Psoas muscle (tissue), 7 donors: ENCODE measurements at regions not wholly inside any gene's neighbourhood (a gene's known extent, or its start where the extent isn't known, plus 50 kb on each side); places are given as distances from the start of the nearest gene placed in this dataset.

Source experiments
- ATAC-seq, 4 donors: fragments of 200-7000 bp; cut with Tn5 transposase; one replicate each; pipeline ENCODE4 v1.9.1; 2020; ENCODE audit warnings: moderate library complexity in 3 of 4, mild to moderate bottlenecking in 2 of 4
- DNase-seq, 2 donors: peaks; one replicate each; pipeline ENCODE4 v3.0.0-alpha.2; 2020
- H3K27ac ChIP-seq: fragments of 200-600 bp; one replicate; pipeline ENCODE4 v1.8.0; 2022
- H3K27me3 ChIP-seq, 3 donors: fragments of 200-600 bp in 1 of 3; one replicate each; pipeline versions ENCODE4 v1.6.1 to v1.8.0; 2013 to 2022; ENCODE audit warnings: low read length in 2 of 3, mild to moderate bottlenecking in 2 of 3, moderate library complexity in 1 of 3; ENCODE audit not compliant: insufficient read depth in 3 of 3
- H3K36me3 ChIP-seq, 2 donors: fragments of 200-600 bp in 1 of 2; one replicate each; pipeline versions ENCODE4 v1.6.1 to v1.8.0; 2013 to 2022; ENCODE audit warnings: low read depth in 1 of 2, mild to moderate bottlenecking in 1 of 2, moderate library complexity in 1 of 2; ENCODE audit not compliant: insufficient read depth in 1 of 2
- H3K4me1 ChIP-seq: fragments of 200-600 bp; one replicate; pipeline ENCODE4 v1.8.0; 2022
- H3K4me3 ChIP-seq: fragments of 200-600 bp; one replicate; pipeline ENCODE4 v1.8.0; 2022; ENCODE audit warnings: mild to moderate bottlenecking
- H3K9me3 ChIP-seq: fragments of 200-600 bp; one replicate; pipeline ENCODE4 v1.8.0; 2022
- WGBS, 3 donors: extraction: QIAGEN DNeasy Blood & Tissue Kit; methylation state at CpG; one replicate each; pipeline versions ENCODE4 v1.1.6 to v1.1.7; 2013; 5-methylcytosine and 5-hydroxymethylcytosine counted together
- intact Hi-C, 2 donors: fragments of 100-400 bp; cut with DNase I; formaldehyde crosslinking; loops; one replicate each; pipeline versions ENCODE4 v1.11.0 to v1.14.2; 2022
- TF ChIP-seq, protein P1 (sequence below): fragments of 200-600 bp; IDR thresholded peaks from one replicate; pipeline ENCODE4 v1.8.0; 2022; ENCODE audit warnings: antibody characterized with exemption
- donor health status: healthy with polysubstance abuse.
- donor health status: DM: no; HTN: no; CAD: no; lungs with moderate emphysema.
- donor health status: Bipolar disorder and iron deficiency.
- donor health status: healthy.
- donor health status: DM: yes; HTN: yes; CAD: no.
- donor health status: DM: no; HTN: no; CAD: no.
- donor health status: DM: yes; HTN: yes; CAD: no.

DNA sequence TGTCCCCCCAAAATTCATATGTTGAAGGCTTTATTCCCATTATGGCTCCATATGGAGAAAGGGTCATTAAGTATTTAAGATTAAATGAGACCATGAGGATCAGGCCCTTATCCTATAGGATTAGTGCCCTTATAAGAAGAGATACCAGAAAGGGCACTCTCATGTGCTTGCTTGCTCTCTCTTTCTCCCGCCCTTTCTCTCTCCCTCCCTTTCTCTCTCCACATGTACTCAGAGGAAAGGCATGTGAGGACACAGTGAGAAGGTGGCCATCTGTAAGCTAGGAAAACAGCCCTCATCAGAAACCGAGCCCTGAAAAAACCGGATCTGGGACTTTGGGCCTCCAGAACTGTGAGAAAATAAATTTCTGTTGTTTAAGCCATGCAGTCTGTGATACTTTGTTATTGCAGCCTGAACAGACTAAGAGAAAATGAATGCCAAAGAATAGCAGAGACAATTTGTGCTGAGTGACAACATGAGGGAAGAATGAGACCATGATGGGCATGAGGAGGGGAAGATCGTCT lies 300.0 kb upstream of the SLC39A10 start:
- Histone ChIP-seq H3K36me3 (no peaks in the 10 kb centered on the region), H3K4me3 (no peak overlapping the region), H3K27me3 (no peaks in the 10 kb centered on the region), H3K9me3 (no peaks in the 10 kb centered on the region), H3K4me1 (no peaks in the 10 kb centered on the region), H3K27ac (no peak overlapping the region)
- ATAC-seq (no peak), DNase-seq (no peak)
- WGBS, 3 donors, result 82 to 96% (median 90%) methylated on average over 4 of the region's 4 CpGs
- intact Hi-C loops, result no loop called here
- TF ChIP-seq, protein P1, sequence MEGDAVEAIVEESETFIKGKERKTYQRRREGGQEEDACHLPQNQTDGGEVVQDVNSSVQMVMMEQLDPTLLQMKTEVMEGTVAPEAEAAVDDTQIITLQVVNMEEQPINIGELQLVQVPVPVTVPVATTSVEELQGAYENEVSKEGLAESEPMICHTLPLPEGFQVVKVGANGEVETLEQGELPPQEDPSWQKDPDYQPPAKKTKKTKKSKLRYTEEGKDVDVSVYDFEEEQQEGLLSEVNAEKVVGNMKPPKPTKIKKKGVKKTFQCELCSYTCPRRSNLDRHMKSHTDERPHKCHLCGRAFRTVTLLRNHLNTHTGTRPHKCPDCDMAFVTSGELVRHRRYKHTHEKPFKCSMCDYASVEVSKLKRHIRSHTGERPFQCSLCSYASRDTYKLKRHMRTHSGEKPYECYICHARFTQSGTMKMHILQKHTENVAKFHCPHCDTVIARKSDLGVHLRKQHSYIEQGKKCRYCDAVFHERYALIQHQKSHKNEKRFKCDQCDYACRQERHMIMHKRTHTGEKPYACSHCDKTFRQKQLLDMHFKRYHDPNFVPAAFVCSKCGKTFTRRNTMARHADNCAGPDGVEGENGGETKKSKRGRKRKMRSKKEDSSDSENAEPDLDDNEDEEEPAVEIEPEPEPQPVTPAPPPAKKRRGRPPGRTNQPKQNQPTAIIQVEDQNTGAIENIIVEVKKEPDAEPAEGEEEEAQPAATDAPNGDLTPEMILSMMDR, result no peak

DNA sequence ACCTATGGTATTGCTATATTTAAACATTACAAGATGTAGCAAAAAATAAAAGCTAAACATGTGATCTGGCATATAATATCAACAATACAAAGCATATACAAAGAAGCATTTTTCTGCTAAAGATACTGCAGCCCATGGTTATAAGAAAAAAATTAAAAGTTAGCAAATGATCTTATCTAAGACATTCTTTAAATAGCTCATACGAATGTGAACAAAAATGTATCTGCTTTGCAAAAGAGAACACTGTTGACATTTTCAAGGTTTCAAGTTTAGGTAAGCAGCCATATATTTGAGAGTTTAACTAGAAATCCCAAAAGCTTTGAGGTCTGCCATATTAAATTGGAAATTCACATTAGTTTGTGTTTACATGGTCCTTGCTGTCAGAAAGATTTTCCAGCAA lies 301.0 kb upstream of the SLC39A10 start:
- H3K9me3 ChIP-seq, result no peaks in the 10 kb centered on the region
- no peak for DNase-seq
- H3K4me3 ChIP-seq, result no peak overlapping the region
- H3K27me3 ChIP-seq, result no peaks in the 10 kb centered on the region
- H3K4me1 ChIP-seq, result no peaks in the 10 kb centered on the region
- no peak overlapping the region for H3K27ac ChIP-seq
- TF ChIP-seq, protein P1, result no peak
- WGBS, 3 donors, result 52 to 75% (median 56%) methylated on average over 1 of the region's 1 CpG
- no peak for ATAC-seq
- intact Hi-C loops, result no loop called here
- no peaks in the 10 kb centered on the region for H3K36me3 ChIP-seq

DNA sequence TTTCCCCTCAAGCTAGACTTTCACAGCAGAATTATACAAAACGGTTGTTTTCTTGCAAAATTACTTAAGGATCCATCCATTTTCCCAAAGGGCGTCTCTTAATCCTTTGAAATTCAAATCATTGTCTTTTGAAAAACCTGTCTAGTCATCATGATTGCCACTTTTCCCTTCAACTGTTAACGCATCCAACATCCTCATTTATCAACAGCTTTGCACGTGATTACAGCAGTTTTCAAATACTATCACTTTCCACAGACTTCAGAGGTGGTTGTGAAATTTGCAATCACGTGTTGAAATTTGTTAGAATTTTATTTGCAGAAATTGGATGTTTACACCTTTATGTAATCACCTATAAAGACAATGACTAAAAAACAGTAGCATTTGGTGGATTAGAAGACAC lies 304.4 kb upstream of the SLC39A10 start:
- H3K36me3 ChIP-seq, result no peaks in the 10 kb centered on the region
- WGBS, 3 donors, result 49 to 62% (median 55%) methylated on average over 5 of the region's 5 CpGs
- intact Hi-C loops, result no loop called here
- no peak overlapping the region for H3K4me3 ChIP-seq
- TF ChIP-seq, protein P1, result no peak
- H3K9me3 ChIP-seq, result no peaks in the 10 kb centered on the region
- DNase-seq (no peak), ATAC-seq (no peak)
- H3K27ac ChIP-seq, result no peak overlapping the region
- no peaks in the 10 kb centered on the region for H3K27me3 ChIP-seq
- no peaks in the 10 kb centered on the region for H3K4me1 ChIP-seq

DNA sequence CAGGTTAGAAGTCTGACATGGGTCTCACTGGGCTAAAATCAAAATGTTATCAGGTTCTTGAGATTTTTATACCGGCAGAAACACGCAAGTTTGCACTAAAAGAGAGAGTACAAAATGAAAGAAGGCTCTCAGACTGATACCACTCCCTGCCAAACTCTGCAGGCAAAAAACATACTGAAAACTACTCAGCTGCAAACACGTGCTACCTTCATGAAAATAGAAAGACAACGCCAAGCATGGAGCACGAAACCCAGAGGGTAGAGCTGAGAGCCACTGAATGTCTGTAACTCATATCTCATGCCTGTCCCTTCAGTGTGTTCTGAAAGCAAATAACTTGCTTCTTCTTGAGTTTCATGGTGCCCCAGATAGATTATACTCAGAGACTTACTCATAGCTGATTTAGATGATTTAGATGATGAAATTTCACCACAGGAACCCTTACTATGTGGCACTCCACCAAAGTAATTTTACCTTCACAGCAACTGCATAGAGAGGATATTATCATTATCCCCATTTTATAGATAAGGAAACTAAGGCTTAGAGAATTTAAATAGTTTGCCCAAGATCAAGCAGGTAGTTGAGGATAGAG lies 313.0 kb upstream of the SLC39A10 start:
- no peaks in the 10 kb centered on the region for H3K27me3 ChIP-seq
- H3K27ac ChIP-seq, result no peak overlapping the region
- no peaks in the 10 kb centered on the region for H3K9me3 ChIP-seq
- H3K4me1 ChIP-seq, result no peaks in the 10 kb centered on the region
- TF ChIP-seq, protein P1, result no peak
- no peak overlapping the region for H3K4me3 ChIP-seq
- no peaks in the 10 kb centered on the region for H3K36me3 ChIP-seq
- intact Hi-C loops, result no loop called here
- WGBS, 3 donors, result 52 to 54% (median 52%) methylated on average over 5 of the region's 5 CpGs
- DNase-seq, result no peak
- ATAC-seq, result no peak

DNA sequence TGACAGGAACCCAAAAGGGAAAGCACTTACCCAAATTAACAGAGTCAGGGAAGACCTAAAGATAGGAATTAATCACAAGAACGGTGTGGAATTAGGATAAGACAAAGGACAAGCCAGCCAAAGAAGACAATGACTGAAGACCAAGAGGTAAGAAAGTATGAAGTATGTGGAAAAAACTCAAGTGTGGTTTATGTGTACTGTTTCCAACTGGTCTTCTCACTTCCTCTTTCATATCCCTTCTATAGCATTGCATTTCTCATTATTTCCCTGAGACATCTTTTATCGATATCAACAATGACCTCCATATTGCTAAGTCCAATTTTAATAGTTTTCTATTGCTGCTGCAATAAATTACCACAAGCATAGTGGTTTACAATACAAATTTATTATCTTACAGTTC lies 313.5 kb upstream of the SLC39A10 start:
- no peak for ATAC-seq
- Histone ChIP-seq H3K27me3 (no peaks in the 10 kb centered on the region), H3K4me1 (no peaks in the 10 kb centered on the region), H3K4me3 (no peak overlapping the region), H3K9me3 (no peaks in the 10 kb centered on the region), H3K27ac (no peak overlapping the region), H3K36me3 (no peaks in the 10 kb centered on the region)
- WGBS, 3 donors, result 93 to 98% (median 97%) methylated on average over 2 of the region's 2 CpGs
- intact Hi-C loops, result no loop called here
- no peak for DNase-seq
- TF ChIP-seq, protein P1, result no peak
